ENCODE measurements at regions not wholly inside any gene's neighbourhood (a gene's known extent, or its start where the extent isn't known, plus 50 kb on each side); places are given as distances from the start of the nearest gene placed in this dataset.

DNA sequence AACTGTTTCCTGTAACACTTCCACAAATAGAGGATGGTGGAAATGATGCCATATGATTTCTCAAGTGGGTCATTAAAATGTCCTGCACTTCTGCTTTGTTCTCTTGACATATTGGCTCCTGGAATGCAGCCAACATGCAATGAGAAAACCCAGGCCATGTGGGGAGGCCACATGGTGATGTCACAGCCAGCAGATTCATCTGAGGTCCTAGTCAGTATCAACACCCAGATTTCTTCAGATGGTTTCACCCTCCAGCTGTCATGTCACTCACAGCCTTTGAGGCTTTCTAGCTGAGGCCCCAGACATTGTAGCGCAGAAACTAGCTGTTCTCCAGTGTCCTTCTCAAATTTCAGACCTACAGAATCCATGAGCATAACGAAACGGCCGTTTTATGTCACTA lies 102.3 kb upstream of the NUPR2 start:
- TF ChIP-seq, protein P1, sequence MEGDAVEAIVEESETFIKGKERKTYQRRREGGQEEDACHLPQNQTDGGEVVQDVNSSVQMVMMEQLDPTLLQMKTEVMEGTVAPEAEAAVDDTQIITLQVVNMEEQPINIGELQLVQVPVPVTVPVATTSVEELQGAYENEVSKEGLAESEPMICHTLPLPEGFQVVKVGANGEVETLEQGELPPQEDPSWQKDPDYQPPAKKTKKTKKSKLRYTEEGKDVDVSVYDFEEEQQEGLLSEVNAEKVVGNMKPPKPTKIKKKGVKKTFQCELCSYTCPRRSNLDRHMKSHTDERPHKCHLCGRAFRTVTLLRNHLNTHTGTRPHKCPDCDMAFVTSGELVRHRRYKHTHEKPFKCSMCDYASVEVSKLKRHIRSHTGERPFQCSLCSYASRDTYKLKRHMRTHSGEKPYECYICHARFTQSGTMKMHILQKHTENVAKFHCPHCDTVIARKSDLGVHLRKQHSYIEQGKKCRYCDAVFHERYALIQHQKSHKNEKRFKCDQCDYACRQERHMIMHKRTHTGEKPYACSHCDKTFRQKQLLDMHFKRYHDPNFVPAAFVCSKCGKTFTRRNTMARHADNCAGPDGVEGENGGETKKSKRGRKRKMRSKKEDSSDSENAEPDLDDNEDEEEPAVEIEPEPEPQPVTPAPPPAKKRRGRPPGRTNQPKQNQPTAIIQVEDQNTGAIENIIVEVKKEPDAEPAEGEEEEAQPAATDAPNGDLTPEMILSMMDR (IDR thresholded peaks at IDR 0.05): no peak
- no peak for TF ChIP-seq ZFX (IDR thresholded peaks at IDR 0.05; ENCODE audit: borderline replicate concordance)

Measured in 22Rv1 (cell line).